Endothelial cell of umbilical vein (primary cell): ENCODE measurements at regions not wholly inside any gene's neighbourhood (a gene's known extent, or its start where the extent isn't known, plus 50 kb on each side); places are given as distances from the start of the nearest gene placed in this dataset.

Experiments used
- BruUV-seq: library from RNA; stranded (reverse); fragments of 400-500 nt; replicated peaks from 2 replicates; lab custom pipeline; 2021; lab: Mats Ljungman, UMichigan
- CTCF ChIA-PET: fragments of 300-600, 350-600 bp; sonication (Branson Sonifier 250); formaldehyde crosslinking; loops from one replicate; lab custom pipeline; 2021; ENCODE audit warnings: antibody characterized with exemption, inconsistent platforms; lab: Charles Lee
- POLR2A ChIA-PET: fragments of 300-600, 350-600 bp; sonication (Branson Sonifier 250); formaldehyde crosslinking; loops from one replicate; lab custom pipeline; 2021; ENCODE audit warnings: antibody characterized with exemption, inconsistent platforms; lab: Charles Lee
- DNase-seq: peaks from one replicate; pipeline ENCODE4 v3.0.0-alpha.2; 2011; ENCODE audit warnings: low read depth, low spot score
- FAIRE-seq: peaks from 2 replicates; lab custom pipeline; 2011; peaks lifted over from hg19 to GRCh38; lab: Jason Lieb, UNC
- H2AFZ ChIP-seq: 2 replicates; pipeline ENCODE4 v1.6.0; 2012; ENCODE audit warnings: low read depth, low read length, control low read depth, inconsistent platforms
- H3K27ac ChIP-seq: 2 replicates; pipeline ENCODE4 v1.5.1; 2011; ENCODE audit warnings: low read depth, mild to moderate bottlenecking, control low read depth, low read length, moderate library complexity; ENCODE audit not compliant: insufficient read depth
- H3K27me3 ChIP-seq, 2 experiments: 2 replicates each; pipeline versions ENCODE4 v1.6.0 to v1.6.1; 2011; ENCODE audit warnings: low read length in 2 of 2, mixed read lengths in 1 of 2; ENCODE audit not compliant: control insufficient read depth in 2 of 2, insufficient read depth in 2 of 2
- H3K36me3 ChIP-seq, 2 experiments: 2 replicates in 1 of 2; 3 replicates in 1 of 2; pipeline ENCODE4 v1.5.1; 2011; ENCODE audit warnings: low read length in 2 of 2, mild to moderate bottlenecking in 1 of 2, moderate library complexity in 1 of 2; ENCODE audit not compliant: control insufficient read depth in 2 of 2, insufficient read depth in 2 of 2; ENCODE audit errors: extremely low read depth in 1 of 2
- H3K4me1 ChIP-seq: 3 replicates; pipeline ENCODE4 v1.5.1; 2011; ENCODE audit warnings: mild to moderate bottlenecking, low read length; ENCODE audit not compliant: control insufficient read depth, insufficient read depth; ENCODE audit errors: extremely low read depth
- H3K4me2 ChIP-seq: 2 replicates; pipeline ENCODE4 v1.6.1; 2011; ENCODE audit warnings: low read length, control low read depth, mixed read lengths; ENCODE audit not compliant: insufficient read depth
- H3K4me3 ChIP-seq, 3 experiments: fragments of 200-600 bp in 1 of 3; sonication (generic), shearing (Covaris generic) in 1 of 3; replicated peaks in 1 of 3; 2 replicates each; pipeline ENCODE4 v1.5.1; 2011 to 2016; ENCODE audit warnings: control low read depth in 3 of 3, low read length in 3 of 3, mild to moderate bottlenecking in 2 of 3, inconsistent platforms in 1 of 3, low read depth in 1 of 3, moderate library complexity in 1 of 3; ENCODE audit not compliant: insufficient read depth in 1 of 3
- H3K79me2 ChIP-seq: 2 replicates; pipeline ENCODE4 v1.6.0; 2012; ENCODE audit warnings: low read length, inconsistent platforms; ENCODE audit not compliant: control insufficient read depth, insufficient read depth
- H3K9ac ChIP-seq: replicated peaks from 2 replicates; pipeline ENCODE3; 2011; ENCODE audit warnings: low read length, control low read depth; ENCODE audit not compliant: insufficient read depth; ENCODE audit errors: extremely low read depth
- H3K9me1 ChIP-seq: replicated peaks from 3 replicates; pipeline ENCODE4 v1.6.0; 2011; ENCODE audit warnings: mild to moderate bottlenecking, low read length; ENCODE audit not compliant: control insufficient read depth, insufficient read depth; ENCODE audit errors: extremely low read depth
- H3K9me3 ChIP-seq: replicated peaks from 2 replicates; pipeline ENCODE4 v1.5.1; 2012; ENCODE audit warnings: low read length, inconsistent platforms; ENCODE audit not compliant: control insufficient read depth, insufficient read depth
- H4K20me1 ChIP-seq: replicated peaks from 2 replicates; pipeline ENCODE3; 2011; ENCODE audit warnings: mild to moderate bottlenecking, low read length; ENCODE audit not compliant: control insufficient read depth, insufficient read depth; ENCODE audit errors: extremely low read depth
- EZH2 ChIP-seq: IDR thresholded peaks from 2 replicates; pipeline ENCODE4 v1.6.1; 2012; ENCODE audit warnings: borderline replicate concordance, low read depth, mild to moderate bottlenecking, moderate library complexity, low read length, inconsistent platforms; ENCODE audit not compliant: severe bottlenecking
- FOS ChIP-seq: IDR thresholded peaks from 2 replicates; pipeline ENCODE4 v1.6.1; 2011; ENCODE audit warnings: mild to moderate bottlenecking, low read length, moderate library complexity, borderline replicate concordance; ENCODE audit not compliant: insufficient read depth
- GATA2 ChIP-seq: IDR thresholded peaks from 2 replicates; pipeline ENCODE4 v1.7.0; 2011; ENCODE audit warnings: low read depth, mild to moderate bottlenecking, moderate library complexity, mixed read lengths, low read length; ENCODE audit not compliant: insufficient read length, insufficient read depth
- JUN ChIP-seq: IDR thresholded peaks from 2 replicates; pipeline ENCODE4 v1.6.1; 2011; ENCODE audit warnings: borderline replicate concordance, low read depth; ENCODE audit not compliant: insufficient read length, insufficient read depth
- POLR2A ChIP-seq: IDR thresholded peaks from 2 replicates; pipeline ENCODE4 v1.6.1; 2012; ENCODE audit warnings: low read depth, mild to moderate bottlenecking, control low read depth, low read length
- POLR2AphosphoS5 ChIP-seq: IDR thresholded peaks from 2 replicates; pipeline ENCODE4 v1.6.1; 2012; ENCODE audit warnings: low read depth, mild to moderate bottlenecking, control low read depth, low read length, moderate library complexity; ENCODE audit not compliant: insufficient read depth
- dilution Hi-C: fragments of 300-500 bp; cut with MboI; formaldehyde crosslinking; loops from one replicate; pipeline ENCODE4 v1.15.0; 2019; ENCODE audit warnings: low sequenced_read_pairs; ENCODE audit not compliant: extremely low pct_ligation_motif_present
- intact Hi-C: fragments of 100-400 bp; cut with micrococcal nuclease; formaldehyde crosslinking; loops from one replicate; pipeline ENCODE4 v1.10.0; 2022
- TF ChIP-seq, protein P1 (sequence below): IDR thresholded peaks from 2 replicates; pipeline ENCODE4 v1.6.1; 2011; ENCODE audit not compliant: insufficient read depth, insufficient read length
- TF ChIP-seq, protein P2 (sequence below), 2 donors: IDR thresholded peaks; 1 replicate in 1 of 2; 2 replicates in 1 of 2; pipeline ENCODE4 v1.5.1; 2011; ENCODE audit warnings: low read length in 2 of 2, mild to moderate bottlenecking in 2 of 2, moderate library complexity in 2 of 2, control low read depth in 1 of 2, inconsistent platforms in 1 of 2, low read depth in 1 of 2; ENCODE audit not compliant: insufficient read depth in 1 of 2; ENCODE audit errors: extremely low read depth in 1 of 2

DNA sequence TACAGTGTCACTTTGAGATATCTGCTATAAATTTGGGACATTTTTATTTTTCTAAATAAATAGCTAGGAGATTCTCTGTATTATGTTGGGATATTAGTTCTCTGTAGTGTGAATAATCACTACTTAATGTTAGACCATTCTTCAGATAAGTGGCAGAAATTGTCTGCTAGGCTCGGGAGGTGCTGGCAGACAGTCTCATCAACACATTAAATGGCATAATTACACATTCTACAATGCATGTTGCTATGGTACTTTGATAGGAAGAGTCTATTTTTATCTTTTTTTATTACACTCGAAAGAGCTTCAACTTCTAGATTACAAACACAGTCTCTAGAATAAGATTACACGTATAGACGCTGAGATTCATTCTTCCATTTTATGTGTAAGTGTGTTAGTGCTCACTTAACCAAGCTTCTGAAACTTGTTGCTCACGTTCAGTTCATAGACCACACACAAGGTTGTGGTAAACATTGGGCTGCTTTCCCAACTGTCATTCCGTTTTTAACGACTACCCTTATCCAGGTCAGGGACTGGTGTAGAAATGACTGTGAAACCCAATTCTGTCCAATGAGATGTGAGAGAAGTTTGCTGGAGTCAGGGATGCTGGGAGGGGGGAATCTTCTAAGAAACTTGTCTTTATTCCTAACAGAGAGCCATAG lies 78.6 kb downstream of the TPBG start:
- BruUV-seq: no TSS peak
- intact Hi-C loops (no loop called here), dilution Hi-C loops (no loop called here)
- Histone ChIP-seq H3K79me2 (no peaks in the 10 kb centered on the region), H4K20me1 (no peaks in the 10 kb centered on the region), H3K9me3 (no peaks in the 10 kb centered on the region), H3K4me1 (no peaks in the 10 kb centered on the region), H3K27me3 (no peaks in the 10 kb centered on the region), H3K4me3 (no peak overlapping the region), H2AFZ (no peak overlapping the region), H3K27ac (no peak overlapping the region), H3K36me3 (no peaks in the 10 kb centered on the region), H3K4me2 (no peak overlapping the region), H3K9me1 (no peaks in the 10 kb centered on the region), H3K9ac (no peak overlapping the region)
- FAIRE-seq (no peak), DNase-seq (no peak)
- TF ChIP-seq JUN: no peak
- TF ChIP-seq, protein P1, sequence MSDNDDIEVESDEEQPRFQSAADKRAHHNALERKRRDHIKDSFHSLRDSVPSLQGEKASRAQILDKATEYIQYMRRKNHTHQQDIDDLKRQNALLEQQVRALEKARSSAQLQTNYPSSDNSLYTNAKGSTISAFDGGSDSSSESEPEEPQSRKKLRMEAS: no peak
- no peak for TF ChIP-seq POLR2A
- no peak for TF ChIP-seq GATA2
- no peak for TF ChIP-seq FOS
- ChIA-PET CTCF (no interaction called here), POLR2A (no interaction called here)

DNA sequence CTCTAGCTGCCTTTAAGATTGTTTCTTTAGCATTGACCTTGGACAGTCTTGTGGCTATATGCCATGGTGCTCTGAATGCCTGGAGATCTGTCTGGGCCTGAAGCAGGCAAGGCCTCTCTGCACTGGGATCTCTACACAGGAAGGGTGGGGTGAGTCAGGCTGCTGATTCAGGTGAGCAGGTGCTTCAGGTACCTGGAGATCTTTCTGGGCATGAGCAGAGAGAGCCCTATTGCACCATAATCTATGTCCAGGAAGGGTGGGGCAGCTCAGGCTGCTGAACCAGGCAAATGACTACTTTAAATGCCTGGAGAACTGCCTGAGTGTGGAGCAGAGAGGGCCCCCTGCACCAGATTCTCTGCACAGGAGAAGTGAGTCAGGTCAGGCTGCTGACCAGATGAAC lies 94.5 kb downstream of the TPBG start:
- Histone ChIP-seq H3K27ac (no peak overlapping the region), H3K27me3 (no peaks in the 10 kb centered on the region), H3K36me3 (no peaks in the 10 kb centered on the region), H3K4me2 (no peak overlapping the region), H2AFZ (no peak overlapping the region), H3K4me3 (no peak overlapping the region), H3K9ac (no peak overlapping the region), H3K9me3 (no peaks in the 10 kb centered on the region), H3K79me2 (no peaks in the 10 kb centered on the region), H4K20me1 (no peaks in the 10 kb centered on the region), H3K9me1 (no peaks in the 10 kb centered on the region), H3K4me1 (no peaks in the 10 kb centered on the region)
- TF ChIP-seq JUN (no peak), POLR2AphosphoS5 (no peak), GATA2 (no peak), POLR2A (no peak), EZH2 (no peak), FOS (no peak)
- TF ChIP-seq, protein P2, sequence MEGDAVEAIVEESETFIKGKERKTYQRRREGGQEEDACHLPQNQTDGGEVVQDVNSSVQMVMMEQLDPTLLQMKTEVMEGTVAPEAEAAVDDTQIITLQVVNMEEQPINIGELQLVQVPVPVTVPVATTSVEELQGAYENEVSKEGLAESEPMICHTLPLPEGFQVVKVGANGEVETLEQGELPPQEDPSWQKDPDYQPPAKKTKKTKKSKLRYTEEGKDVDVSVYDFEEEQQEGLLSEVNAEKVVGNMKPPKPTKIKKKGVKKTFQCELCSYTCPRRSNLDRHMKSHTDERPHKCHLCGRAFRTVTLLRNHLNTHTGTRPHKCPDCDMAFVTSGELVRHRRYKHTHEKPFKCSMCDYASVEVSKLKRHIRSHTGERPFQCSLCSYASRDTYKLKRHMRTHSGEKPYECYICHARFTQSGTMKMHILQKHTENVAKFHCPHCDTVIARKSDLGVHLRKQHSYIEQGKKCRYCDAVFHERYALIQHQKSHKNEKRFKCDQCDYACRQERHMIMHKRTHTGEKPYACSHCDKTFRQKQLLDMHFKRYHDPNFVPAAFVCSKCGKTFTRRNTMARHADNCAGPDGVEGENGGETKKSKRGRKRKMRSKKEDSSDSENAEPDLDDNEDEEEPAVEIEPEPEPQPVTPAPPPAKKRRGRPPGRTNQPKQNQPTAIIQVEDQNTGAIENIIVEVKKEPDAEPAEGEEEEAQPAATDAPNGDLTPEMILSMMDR (IDR thresholded peaks at IDR 0.05; ENCODE audit: extremely low read depth in 1 of 2, insufficient read depth in 1 of 2, low read depth in 1 of 2, low read length in 2 of 2): no peak
- TF ChIP-seq, protein P1: no peak
- BruUV-seq: no TSS peak
- intact Hi-C loops: no loop called here
- CTCF ChIA-PET: no interaction called here
- DNase-seq (no peak), FAIRE-seq (no peak)
- dilution Hi-C loops: no loop called here
- POLR2A ChIA-PET: no interaction called here
